ENCODE measurements at regions not wholly inside any gene's neighbourhood (a gene's known extent, or its start where the extent isn't known, plus 50 kb on each side); places are given as distances from the start of the nearest gene placed in this dataset.

GRCh38 chrX:39667736-39668482 lies 429.8 kb downstream of the BCOR start:
- Histone ChIP-seq H3K36me3 (no peaks in the 10 kb centered on the region), H3K9me3 (ENCODE audit: low read depth) (no peaks in the 10 kb centered on the region), H3K27ac (no peak overlapping the region), H3K27me3 (no peaks in the 10 kb centered on the region), H3K4me1 (ENCODE audit: low read depth) (no peaks in the 10 kb centered on the region), H3K4me3 (no peak overlapping the region)
- TF ChIP-seq CTCF (IDR thresholded peaks at IDR 0.05; ENCODE audit: low read depth, low read length) = no peak
- DNase-seq (ENCODE audit: low read depth in 1 of 2, low spot score in 1 of 2) = no peak

GRCh38 chrX:39669668-39670067 lies 428.1 kb downstream of the BCOR start:
- Histone ChIP-seq H3K27ac (no peak overlapping the region), H3K4me3 (no peak overlapping the region), H3K36me3 (no peaks in the 10 kb centered on the region), H3K4me1 (ENCODE audit: low read depth) (peaks cover 4% of the 10 kb centered on the region), H3K9me3 (ENCODE audit: low read depth) (no peaks in the 10 kb centered on the region), H3K27me3 (no peaks in the 10 kb centered on the region)
- no peak for TF ChIP-seq CTCF (IDR thresholded peaks at IDR 0.05; ENCODE audit: low read depth, low read length)
- no peak for DNase-seq (ENCODE audit: low read depth in 1 of 2, low spot score in 1 of 2)

- Histone ChIP-seq H3K27me3 (no peaks in the 10 kb centered on the region), H3K36me3 (no peaks in the 10 kb centered on the region), H3K9me3 (ENCODE audit: low read depth) (no peaks in the 10 kb centered on the region), H3K4me1 (ENCODE audit: low read depth) (peaks cover 5% of the 10 kb centered on the region), H3K4me3 (no peak overlapping the region), H3K27ac (no peak overlapping the region)
- peak in 1 of 2 donors; percentile 24 for DNase-seq (ENCODE audit: low read depth in 1 of 2, low spot score in 1 of 2)
- TF ChIP-seq CTCF (IDR thresholded peaks at IDR 0.05; ENCODE audit: low read depth, low read length) = no peak
Observed at GRCh38 chrX:39670281-39670680, 427.5 kb downstream of the BCOR start.

- Histone ChIP-seq H3K9me3 (ENCODE audit: low read depth) (no peaks in the 10 kb centered on the region), H3K27me3 (no peaks in the 10 kb centered on the region), H3K4me1 (ENCODE audit: low read depth) (peaks cover 5% of the 10 kb centered on the region), H3K36me3 (no peaks in the 10 kb centered on the region), H3K4me3 (no peak overlapping the region), H3K27ac (no peak overlapping the region)
- TF ChIP-seq CTCF (IDR thresholded peaks at IDR 0.05; ENCODE audit: low read depth, low read length) = no peak
- no peak for DNase-seq (ENCODE audit: low read depth in 1 of 2, low spot score in 1 of 2)
Observed at GRCh38 chrX:39672405-39672804, 425.4 kb downstream of the BCOR start.

- DNase-seq (ENCODE audit: low read depth in 1 of 2, low spot score in 1 of 2) = no peak
- no peaks in the 10 kb centered on the region for H3K27me3 ChIP-seq
- H3K4me1 ChIP-seq (ENCODE audit: low read depth) = peaks cover 12% of the 10 kb centered on the region
- no peak overlapping the region for H3K4me3 ChIP-seq
- no peaks in the 10 kb centered on the region for H3K9me3 ChIP-seq (ENCODE audit: low read depth)
- H3K36me3 ChIP-seq = no peaks in the 10 kb centered on the region
- no peak overlapping the region for H3K27ac ChIP-seq
- TF ChIP-seq CTCF (IDR thresholded peaks at IDR 0.05; ENCODE audit: low read depth, low read length) = no peak
Observed at GRCh38 chrX:39674490-39675161, 423.1 kb downstream of the BCOR start.
